RWPE1 (cell line): ENCODE measurements at regions not wholly inside any gene's neighbourhood (a gene's known extent, or its start where the extent isn't known, plus 50 kb on each side); places are given as distances from the start of the nearest gene placed in this dataset.

ENCODE experiments used
- CTCF ChIA-PET: fragments of 350-600 bp; sonication (Branson Sonifier 250); formaldehyde crosslinking; extraction: SDS; loops from one replicate; lab custom pipeline; 2021; lab: Yijun Ruan, JAX
- POLR2A ChIA-PET: fragments of 400-600 bp; formaldehyde crosslinking; extraction: SDS; loops from one replicate; lab custom pipeline; 2020; ENCODE audit warnings: antibody characterized with exemption; ENCODE audit not compliant: low non-redundant PET; lab: Yijun Ruan, JAX
- DNase-seq: peaks from one replicate; pipeline ENCODE4 v3.0.0; 2012; ENCODE audit warnings: low spot score
- H3K27ac ChIP-seq: fragments of 450-650 bp; 2 replicates; pipeline ENCODE4 v1.5.1; 2017
- TF ChIP-seq, protein P1 (sequence below): fragments of 450-650 bp; conservative IDR thresholded peaks from 2 replicates; pipeline ENCODE4 v1.5.1; 2017; ENCODE audit warnings: low read depth, mild to moderate bottlenecking

DNA sequence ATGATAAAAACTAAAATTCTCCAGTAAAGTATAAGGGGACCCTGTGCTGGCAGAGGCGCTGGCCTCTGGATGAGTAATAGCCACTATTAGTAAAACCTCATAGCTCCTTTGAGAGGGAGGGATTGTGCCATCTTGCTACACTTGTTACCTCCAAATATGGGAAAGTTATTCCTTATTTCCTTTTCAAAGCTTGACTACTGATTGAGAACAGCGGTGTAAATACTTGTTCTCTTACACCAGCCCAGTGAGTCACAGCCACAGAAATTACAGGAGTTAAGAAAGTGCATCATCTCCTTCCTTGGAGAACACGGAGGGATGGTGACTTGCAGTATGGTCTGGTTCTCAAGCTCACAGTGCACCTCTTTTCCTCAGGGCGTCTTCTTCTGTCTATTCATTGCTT is 379.0 kb downstream of the EFNB2 start:
- peak; percentile 86 for DNase-seq
- CTCF ChIA-PET: interaction anchor here (0.5 to 1.0 kb wide), 2 partner anchors 11 to 452 kb away, joined by 4 to 6 read pairs; no protein-coding TSS in a partner anchor
- TF ChIP-seq, protein P1, sequence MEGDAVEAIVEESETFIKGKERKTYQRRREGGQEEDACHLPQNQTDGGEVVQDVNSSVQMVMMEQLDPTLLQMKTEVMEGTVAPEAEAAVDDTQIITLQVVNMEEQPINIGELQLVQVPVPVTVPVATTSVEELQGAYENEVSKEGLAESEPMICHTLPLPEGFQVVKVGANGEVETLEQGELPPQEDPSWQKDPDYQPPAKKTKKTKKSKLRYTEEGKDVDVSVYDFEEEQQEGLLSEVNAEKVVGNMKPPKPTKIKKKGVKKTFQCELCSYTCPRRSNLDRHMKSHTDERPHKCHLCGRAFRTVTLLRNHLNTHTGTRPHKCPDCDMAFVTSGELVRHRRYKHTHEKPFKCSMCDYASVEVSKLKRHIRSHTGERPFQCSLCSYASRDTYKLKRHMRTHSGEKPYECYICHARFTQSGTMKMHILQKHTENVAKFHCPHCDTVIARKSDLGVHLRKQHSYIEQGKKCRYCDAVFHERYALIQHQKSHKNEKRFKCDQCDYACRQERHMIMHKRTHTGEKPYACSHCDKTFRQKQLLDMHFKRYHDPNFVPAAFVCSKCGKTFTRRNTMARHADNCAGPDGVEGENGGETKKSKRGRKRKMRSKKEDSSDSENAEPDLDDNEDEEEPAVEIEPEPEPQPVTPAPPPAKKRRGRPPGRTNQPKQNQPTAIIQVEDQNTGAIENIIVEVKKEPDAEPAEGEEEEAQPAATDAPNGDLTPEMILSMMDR: no peak
- POLR2A ChIA-PET: no interaction called here
- no peak overlapping the region for H3K27ac ChIP-seq

DNA sequence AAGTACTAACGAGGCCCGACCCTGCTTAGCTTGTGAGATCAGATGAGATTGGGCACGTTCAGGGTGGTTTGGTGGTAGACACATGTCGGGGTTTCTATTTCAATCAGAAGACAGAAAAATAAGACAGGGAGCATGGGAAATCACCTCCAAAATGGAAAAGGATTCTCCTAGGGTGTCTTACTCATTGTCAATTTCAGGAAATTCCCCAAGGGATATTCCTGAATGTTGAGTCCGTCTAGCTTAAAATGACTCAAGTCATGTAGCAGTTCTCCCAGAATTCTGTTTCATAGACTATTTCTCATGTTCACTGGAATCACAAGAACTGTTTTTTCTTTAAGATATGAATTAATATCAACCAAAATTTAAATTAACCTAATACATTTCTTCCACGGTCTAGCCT is 380.1 kb downstream of the EFNB2 start:
- CTCF ChIA-PET: no interaction called here
- TF ChIP-seq, protein P1: no peak
- POLR2A ChIA-PET: no interaction called here
- H3K27ac ChIP-seq: no peak overlapping the region
- DNase-seq: peak; percentile 38

DNA sequence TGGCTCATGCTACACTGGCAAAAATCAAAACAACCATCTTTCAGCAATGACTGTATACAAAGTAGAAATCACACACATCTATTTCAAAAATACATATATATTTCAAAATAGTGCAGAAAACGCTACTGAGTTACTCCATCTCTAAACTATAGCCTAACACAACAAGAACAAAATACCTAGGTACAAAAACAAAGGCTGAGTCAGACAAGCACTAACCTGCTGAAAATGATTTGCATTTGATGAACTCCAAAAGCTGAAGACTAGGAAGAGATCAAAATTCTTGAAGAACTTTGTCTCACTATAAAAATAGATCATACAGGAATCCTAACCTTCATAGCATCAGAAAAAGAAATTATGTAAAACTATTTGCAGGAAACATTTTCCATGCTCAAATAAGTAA is 381.6 kb downstream of the EFNB2 start:
- TF ChIP-seq, protein P1: no peak
- no peak overlapping the region; the same call in 1 of the 2 replicates for H3K27ac ChIP-seq
- DNase-seq: no peak
- ChIA-PET CTCF (no interaction called here), POLR2A (no interaction called here)

DNA sequence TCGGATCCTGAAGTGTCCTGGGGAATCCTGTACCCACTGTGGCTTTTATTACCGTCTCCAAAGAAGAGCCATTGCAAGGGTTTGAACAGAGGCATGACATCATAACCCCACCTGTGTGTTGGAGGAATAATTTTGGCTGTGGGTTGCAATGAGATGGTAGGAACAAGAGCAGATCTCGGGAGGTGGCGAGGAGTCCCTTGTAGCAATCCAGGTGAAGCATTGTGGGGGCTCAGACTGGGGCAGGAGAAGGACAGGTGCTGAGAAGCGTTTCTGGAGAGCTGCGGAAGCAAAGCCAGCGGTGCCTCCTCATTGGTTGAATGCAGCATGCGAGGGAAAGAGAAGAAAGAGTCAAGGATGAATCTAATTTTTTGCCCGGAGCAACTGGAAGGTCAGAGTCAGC is 382.4 kb downstream of the EFNB2 start:
- ChIA-PET POLR2A (no interaction called here), CTCF (no interaction called here)
- TF ChIP-seq, protein P1: no peak
- H3K27ac ChIP-seq: peak overlapping the region; percentile 56
- no peak for DNase-seq

DNA sequence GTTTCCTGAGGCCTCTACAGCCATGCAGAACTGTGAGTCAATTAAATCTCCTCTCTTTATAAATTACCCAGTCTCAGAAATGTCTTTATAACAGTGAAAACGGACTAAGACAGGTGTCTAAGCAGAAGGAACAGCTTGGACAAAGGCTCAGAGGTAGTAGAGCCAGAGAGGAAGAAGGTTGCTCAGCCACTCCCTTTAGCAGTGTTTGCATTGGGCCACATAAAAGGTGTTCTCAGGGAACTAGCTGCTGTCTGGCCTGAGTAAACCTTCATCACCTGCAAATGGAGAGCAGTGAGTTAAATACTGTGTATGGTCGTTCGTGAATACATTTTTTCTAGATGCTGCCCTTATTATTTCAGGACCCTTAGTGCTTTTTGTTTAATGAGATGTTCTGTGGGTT is 383.4 kb downstream of the EFNB2 start:
- DNase-seq: no peak
- CTCF ChIA-PET: interaction anchor here (0.6 kb wide), 1 partner anchor 31 kb away, joined by 3 read pairs; no protein-coding TSS in a partner anchor

DNA sequence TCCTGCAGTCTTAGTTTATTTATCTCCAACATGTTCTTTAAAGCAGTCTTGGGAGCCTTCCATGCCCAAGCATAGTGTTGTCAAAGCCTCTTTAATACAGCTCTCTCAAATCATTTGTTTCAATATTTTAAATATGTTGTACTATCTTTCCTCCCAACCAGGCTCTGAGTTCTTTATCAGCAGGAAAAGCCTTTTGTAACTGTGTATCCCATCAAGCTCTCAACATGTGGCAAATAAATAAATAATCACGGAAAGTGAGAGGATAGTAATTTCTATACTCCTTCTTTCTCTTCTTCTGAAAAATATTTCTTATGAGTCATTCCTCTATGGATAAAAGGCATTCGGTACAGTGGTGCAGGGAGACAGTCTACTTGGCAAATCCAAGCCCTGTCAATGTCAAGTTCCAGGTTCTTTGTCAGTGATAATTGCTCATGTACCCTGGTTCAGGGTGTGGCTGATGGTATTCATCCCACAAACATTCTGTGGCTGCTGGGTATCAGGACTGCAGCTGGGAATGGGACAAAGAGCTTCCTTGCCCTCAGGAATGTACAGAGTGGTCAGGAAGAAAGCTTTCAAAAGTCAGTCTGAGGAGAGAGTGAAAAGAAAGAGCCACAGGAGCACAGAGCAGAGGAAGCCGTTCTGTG is 384.3 kb downstream of the EFNB2 start:
- ChIA-PET CTCF (interaction anchor here (0.6 kb wide), 1 partner anchor 32 kb away, joined by 3 read pairs; no protein-coding TSS in a partner anchor), POLR2A (interaction anchor here (0.6 kb wide), 1 partner anchor 61 kb away, joined by 3 read pairs; no protein-coding TSS in a partner anchor)
- TF ChIP-seq, protein P1: no peak
- peak; percentile 95 for DNase-seq
- H3K27ac ChIP-seq: peak overlapping the region; percentile 75

More for the DNA sequence above, 383.4 kb downstream of the EFNB2 start:
- H3K27ac ChIP-seq: peak overlapping the region; percentile 75
- POLR2A ChIA-PET: no interaction called here
- TF ChIP-seq, protein P1: no peak
